ENCODE measurements at regions not wholly inside any gene's neighbourhood (a gene's known extent, or its start where the extent isn't known, plus 50 kb on each side); places are given as distances from the start of the nearest gene placed in this dataset.

- no peak for TF ChIP-seq POLR2AphosphoS5 (IDR thresholded peaks at IDR 0.05)
- TF ChIP-seq, protein P1, sequence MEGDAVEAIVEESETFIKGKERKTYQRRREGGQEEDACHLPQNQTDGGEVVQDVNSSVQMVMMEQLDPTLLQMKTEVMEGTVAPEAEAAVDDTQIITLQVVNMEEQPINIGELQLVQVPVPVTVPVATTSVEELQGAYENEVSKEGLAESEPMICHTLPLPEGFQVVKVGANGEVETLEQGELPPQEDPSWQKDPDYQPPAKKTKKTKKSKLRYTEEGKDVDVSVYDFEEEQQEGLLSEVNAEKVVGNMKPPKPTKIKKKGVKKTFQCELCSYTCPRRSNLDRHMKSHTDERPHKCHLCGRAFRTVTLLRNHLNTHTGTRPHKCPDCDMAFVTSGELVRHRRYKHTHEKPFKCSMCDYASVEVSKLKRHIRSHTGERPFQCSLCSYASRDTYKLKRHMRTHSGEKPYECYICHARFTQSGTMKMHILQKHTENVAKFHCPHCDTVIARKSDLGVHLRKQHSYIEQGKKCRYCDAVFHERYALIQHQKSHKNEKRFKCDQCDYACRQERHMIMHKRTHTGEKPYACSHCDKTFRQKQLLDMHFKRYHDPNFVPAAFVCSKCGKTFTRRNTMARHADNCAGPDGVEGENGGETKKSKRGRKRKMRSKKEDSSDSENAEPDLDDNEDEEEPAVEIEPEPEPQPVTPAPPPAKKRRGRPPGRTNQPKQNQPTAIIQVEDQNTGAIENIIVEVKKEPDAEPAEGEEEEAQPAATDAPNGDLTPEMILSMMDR (IDR thresholded peaks at IDR 0.05) = no peak
- no peak for TF ChIP-seq EP300 (IDR thresholded peaks at IDR 0.05)
These were observed 157.3 kb downstream of the TMA16 start for GRCh38 chr4:163651761-163652160.

Data from stomach (tissue), 4 donors.